ENCODE measurements at regions not wholly inside any gene's neighbourhood (a gene's known extent, or its start where the extent isn't known, plus 50 kb on each side); places are given as distances from the start of the nearest gene placed in this dataset.

GRCh38 chrX:20418379-20419150 lies 151.9 kb upstream of the RPS6KA3 start:
- no peak for TF ChIP-seq POLR2AphosphoS5 (IDR thresholded peaks at IDR 0.05)
- no peak for TF ChIP-seq POLR2A (IDR thresholded peaks at IDR 0.05)
- no peak for TF ChIP-seq EP300 (IDR thresholded peaks at IDR 0.05)
- TF ChIP-seq CTCF (IDR thresholded peaks at IDR 0.05), result no peak
- DNase-seq, result no peak
- Histone ChIP-seq H3K4me1 (no peaks in the 10 kb centered on the region), H3K9me3 (no peaks in the 10 kb centered on the region), H3K27ac (no peak overlapping the region), H3K36me3 (no peaks in the 10 kb centered on the region), H3K27me3 (no peaks in the 10 kb centered on the region), H3K4me3 (no peak overlapping the region)
- 49 to 79% methylated on average over 9 of the region's 9 CpGs for WGBS, 2 donors
- intact Hi-C loops (cut with DNase I), result no loop called here

GRCh38 chrX:20414762-20415445 lies 148.2 kb upstream of the RPS6KA3 start:
- intact Hi-C loops (cut with DNase I), result no loop called here
- Histone ChIP-seq H3K4me1 (no peaks in the 10 kb centered on the region), H3K4me3 (no peak overlapping the region), H3K27me3 (no peaks in the 10 kb centered on the region), H3K9me3 (no peaks in the 10 kb centered on the region), H3K27ac (no peak overlapping the region), H3K36me3 (no peaks in the 10 kb centered on the region)
- no peak for DNase-seq
- 82 to 84% methylated on average over 9 of the region's 9 CpGs for WGBS, 2 donors
- TF ChIP-seq POLR2A (IDR thresholded peaks at IDR 0.05), result no peak
- no peak for TF ChIP-seq CTCF (IDR thresholded peaks at IDR 0.05)
- TF ChIP-seq POLR2AphosphoS5 (IDR thresholded peaks at IDR 0.05), result no peak
- no peak for TF ChIP-seq EP300 (IDR thresholded peaks at IDR 0.05)

DNA sequence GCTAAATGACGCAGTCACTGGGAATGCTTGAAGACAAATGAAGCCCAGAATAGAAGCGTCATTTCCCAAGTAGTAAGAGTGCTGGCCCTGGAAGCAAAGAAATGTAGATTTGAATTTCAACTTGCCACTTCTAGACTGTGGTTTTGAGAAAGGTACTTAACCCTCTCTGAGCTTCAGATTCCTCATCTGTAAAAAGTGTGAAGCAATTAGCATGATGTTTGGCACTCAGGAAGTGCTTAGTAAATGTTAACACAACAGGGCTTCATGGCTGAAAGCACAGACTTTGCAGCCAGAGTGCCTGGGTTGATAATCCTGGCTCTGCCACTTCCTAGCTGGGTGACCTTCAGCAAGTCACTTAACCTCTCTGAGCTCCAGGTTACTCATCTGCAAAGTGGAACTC lies 147.4 kb upstream of the RPS6KA3 start:
- H3K4me3 ChIP-seq, result no peak overlapping the region
- H3K27ac ChIP-seq, result no peak overlapping the region
- no peak for DNase-seq
- TF ChIP-seq POLR2AphosphoS5 (IDR thresholded peaks at IDR 0.05) (no peak), CTCF (IDR thresholded peaks at IDR 0.05) (no peak)
- H3K27me3 ChIP-seq, result no peaks in the 10 kb centered on the region
- no peaks in the 10 kb centered on the region for H3K4me1 ChIP-seq
- intact Hi-C loops (cut with DNase I), result no loop called here
- no peaks in the 10 kb centered on the region for H3K36me3 ChIP-seq
- H3K9me3 ChIP-seq, result no peaks in the 10 kb centered on the region
- 84 to 94% methylated on average over 2 of the region's 2 CpGs for WGBS, 2 donors

DNA sequence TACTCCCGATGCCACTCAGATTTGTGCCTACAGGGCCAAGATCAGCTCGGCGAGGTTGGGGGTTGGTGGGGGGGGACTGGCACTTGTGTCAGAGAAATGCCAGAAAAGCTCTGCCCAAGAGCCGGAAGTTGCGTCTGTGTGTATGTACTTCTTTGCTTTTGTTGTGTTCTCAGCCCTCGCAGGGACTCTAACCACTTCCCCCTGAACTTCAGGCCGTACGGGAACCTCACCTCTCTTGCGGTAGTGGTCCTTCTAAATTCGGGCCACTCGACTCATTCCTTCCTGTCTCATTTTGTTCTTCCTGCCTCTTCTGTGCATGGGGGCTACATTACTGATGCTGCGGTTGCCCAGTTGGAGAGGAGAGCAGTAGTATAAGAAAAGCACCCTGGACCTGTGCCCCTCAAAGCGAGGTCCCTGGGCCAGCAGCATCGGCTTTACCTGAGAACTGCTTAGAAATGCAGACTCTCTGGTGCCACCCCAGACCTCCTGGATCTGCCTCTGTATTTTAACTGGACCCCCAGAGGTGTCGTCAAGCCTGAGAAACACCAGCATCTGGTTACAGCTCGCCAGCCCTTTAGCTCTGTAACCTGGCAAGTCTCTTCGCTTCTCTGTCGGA lies 146.3 kb upstream of the RPS6KA3 start:
- H3K4me1 ChIP-seq, result no peaks in the 10 kb centered on the region
- no peaks in the 10 kb centered on the region for H3K27me3 ChIP-seq
- TF ChIP-seq POLR2A (IDR thresholded peaks at IDR 0.05) (no peak), EP300 (IDR thresholded peaks at IDR 0.05) (no peak), CTCF (IDR thresholded peaks at IDR 0.05) (no peak), POLR2AphosphoS5 (IDR thresholded peaks at IDR 0.05) (no peak)
- no peak for DNase-seq
- H3K36me3 ChIP-seq, result no peaks in the 10 kb centered on the region
- intact Hi-C loops (cut with DNase I), result no loop called here
- no peak overlapping the region for H3K27ac ChIP-seq
- H3K9me3 ChIP-seq, result no peaks in the 10 kb centered on the region
- 57 to 92% methylated on average over 18 of the region's 18 CpGs for WGBS, 2 donors
- no peak overlapping the region for H3K4me3 ChIP-seq

Data from sigmoid colon (tissue), 6 donors.